Muscle layer of duodenum (tissue), 2 donors: ENCODE measurements at regions not wholly inside any gene's neighbourhood (a gene's known extent, or its start where the extent isn't known, plus 50 kb on each side); places are given as distances from the start of the nearest gene placed in this dataset.

Experiments
- H3K27ac ChIP-seq: one replicate; pipeline ENCODE4 v1.7.0; 2013; ENCODE audit warnings: mild to moderate bottlenecking, low read length
- H3K27me3 ChIP-seq: one replicate; pipeline ENCODE4 v1.7.0; 2013; ENCODE audit warnings: low read depth, mild to moderate bottlenecking, control low read depth, low read length
- H3K36me3 ChIP-seq, 2 donors: one replicate each; pipeline ENCODE4 v1.7.0; 2013; ENCODE audit warnings: low read length in 2 of 2, control low read depth in 1 of 2, mild to moderate bottlenecking in 1 of 2; ENCODE audit not compliant: insufficient read depth in 2 of 2, control insufficient read depth in 1 of 2
- H3K4me1 ChIP-seq, 2 donors: one replicate each; pipeline ENCODE4 v1.7.0; 2013; ENCODE audit warnings: low read length in 2 of 2, mild to moderate bottlenecking in 2 of 2, control low read depth in 1 of 2, moderate library complexity in 1 of 2; ENCODE audit not compliant: insufficient read depth in 2 of 2, control insufficient read depth in 1 of 2
- H3K4me3 ChIP-seq, 2 donors: one replicate each; pipeline ENCODE4 v1.7.0; 2013; ENCODE audit warnings: low read length in 2 of 2, low read depth in 1 of 2, mild to moderate bottlenecking in 1 of 2
- H3K9me3 ChIP-seq, 2 donors: one replicate each; pipeline ENCODE4 v1.7.0; 2013; ENCODE audit warnings: low read length in 2 of 2, control low read depth in 1 of 2, mild to moderate bottlenecking in 1 of 2; ENCODE audit not compliant: control insufficient read depth in 1 of 2
- donor health status: healthy.

- Histone ChIP-seq H3K4me3 (no peak overlapping the region), H3K27ac (no peak overlapping the region), H3K27me3 (no peaks in the 10 kb centered on the region), H3K9me3 (no peaks in the 10 kb centered on the region), H3K4me1 (no peaks in the 10 kb centered on the region), H3K36me3 (no peaks in the 10 kb centered on the region)
Measured at GRCh38 chr4:87745064-87745807, 54.1 kb upstream of the IBSP start.

DNA sequence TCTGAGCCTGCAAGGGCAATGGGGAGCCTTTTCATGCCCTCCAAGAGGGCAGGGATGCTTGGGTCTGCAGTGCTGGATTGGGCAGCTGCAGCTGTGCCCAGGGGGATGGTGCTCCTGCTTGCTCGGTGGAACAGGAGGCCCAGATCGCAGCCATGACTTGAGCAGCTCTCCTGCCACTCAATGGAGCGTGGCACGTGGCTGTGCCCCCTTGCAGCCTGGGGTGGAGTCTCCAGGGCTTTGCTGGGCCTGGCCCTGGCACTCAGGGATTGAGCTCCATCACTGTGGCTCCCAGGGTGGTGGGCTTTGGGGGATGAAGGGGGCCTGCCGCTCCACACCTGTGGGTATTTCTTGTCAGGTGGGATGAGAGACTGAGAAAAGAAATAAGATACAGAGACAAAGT lies 53.4 kb upstream of the IBSP start:
- Histone ChIP-seq H3K4me3 (no peak overlapping the region), H3K4me1 (no peaks in the 10 kb centered on the region), H3K27ac (no peak overlapping the region), H3K9me3 (no peaks in the 10 kb centered on the region), H3K36me3 (no peaks in the 10 kb centered on the region), H3K27me3 (no peaks in the 10 kb centered on the region)
